ENCODE measurements at regions not wholly inside any gene's neighbourhood (a gene's known extent, or its start where the extent isn't known, plus 50 kb on each side); places are given as distances from the start of the nearest gene placed in this dataset.

DNA sequence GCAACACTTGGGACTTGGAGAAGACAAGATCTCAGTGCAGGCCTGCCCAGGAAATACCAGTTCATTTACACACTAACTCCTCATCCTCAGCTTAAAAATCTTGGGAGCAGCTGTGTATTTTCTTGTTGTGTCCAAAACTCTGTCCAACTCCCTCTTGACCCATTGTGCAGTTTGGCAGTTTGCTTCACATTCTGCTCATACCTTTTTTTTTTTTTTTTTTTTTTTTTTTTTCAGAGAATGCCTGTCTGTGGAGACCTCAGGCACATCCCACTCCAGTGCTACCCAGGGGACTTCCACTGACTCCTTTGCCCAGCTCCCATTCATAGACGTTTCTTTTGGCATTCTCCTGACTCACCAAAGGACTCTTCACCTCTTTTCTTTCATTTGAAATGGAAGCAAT, 265.8 kb upstream of the TCF21 start (continued):
- TF ChIP-seq, protein P1, sequence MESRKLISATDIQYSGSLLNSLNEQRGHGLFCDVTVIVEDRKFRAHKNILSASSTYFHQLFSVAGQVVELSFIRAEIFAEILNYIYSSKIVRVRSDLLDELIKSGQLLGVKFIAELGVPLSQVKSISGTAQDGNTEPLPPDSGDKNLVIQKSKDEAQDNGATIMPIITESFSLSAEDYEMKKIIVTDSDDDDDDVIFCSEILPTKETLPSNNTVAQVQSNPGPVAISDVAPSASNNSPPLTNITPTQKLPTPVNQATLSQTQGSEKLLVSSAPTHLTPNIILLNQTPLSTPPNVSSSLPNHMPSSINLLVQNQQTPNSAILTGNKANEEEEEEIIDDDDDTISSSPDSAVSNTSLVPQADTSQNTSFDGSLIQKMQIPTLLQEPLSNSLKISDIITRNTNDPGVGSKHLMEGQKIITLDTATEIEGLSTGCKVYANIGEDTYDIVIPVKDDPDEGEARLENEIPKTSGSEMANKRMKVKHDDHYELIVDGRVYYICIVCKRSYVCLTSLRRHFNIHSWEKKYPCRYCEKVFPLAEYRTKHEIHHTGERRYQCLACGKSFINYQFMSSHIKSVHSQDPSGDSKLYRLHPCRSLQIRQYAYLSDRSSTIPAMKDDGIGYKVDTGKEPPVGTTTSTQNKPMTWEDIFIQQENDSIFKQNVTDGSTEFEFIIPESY (CRISPR knock-in tag; IDR thresholded peaks at IDR 0.05), result no peak
- TF ChIP-seq PCBP2 (optimal IDR thresholded peaks at IDR 0.05; ENCODE audit: low read depth, low read length, poor library complexity, severe bottlenecking), result no peak
- no peak for TF ChIP-seq SIX1 (CRISPR knock-in tag; IDR thresholded peaks at IDR 0.05; ENCODE audit: borderline replicate concordance)

DNA sequence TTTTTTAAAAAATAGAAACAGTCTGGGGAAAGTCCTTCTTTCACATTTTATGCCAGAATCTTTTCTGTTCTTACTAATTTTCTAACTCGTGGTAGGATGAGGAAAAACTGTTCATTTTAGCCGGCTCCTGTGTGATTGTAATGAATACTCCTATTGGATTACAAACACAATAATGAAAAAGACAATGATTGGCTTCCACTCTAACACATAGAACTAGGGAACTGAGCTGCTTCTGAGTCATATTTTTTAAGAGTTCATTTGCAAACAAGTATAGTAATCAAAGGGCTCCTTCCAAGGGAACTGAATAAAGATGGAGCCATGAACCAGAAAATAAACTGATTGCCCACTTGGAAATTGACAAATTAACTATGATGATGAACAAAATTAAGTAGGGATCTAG, 265.3 kb upstream of the TCF21 start:
- no peak overlapping the region for H3K27ac ChIP-seq (ENCODE audit: extremely low read length, insufficient read depth, low read length)
- H4K20me1 ChIP-seq (ENCODE audit: insufficient read depth, low read length), result no peaks in the 10 kb centered on the region
- H3K9ac ChIP-seq (ENCODE audit: insufficient read depth, low read depth, low read length), result no peak overlapping the region
- no peaks in the 10 kb centered on the region for H3K9me3 ChIP-seq (ENCODE audit: low read length)
- BruUV-seq (replicated peaks), result no TSS peak
- FAIRE-seq (no peak), DNase-seq (ENCODE audit: low spot score) (no peak), ATAC-seq (no peak)
- CTCF ChIA-PET (ENCODE audit: low intra/inter-chr PET ratio, low total read pairs), result no interaction called here
- H3K4me3 ChIP-seq (replicated peaks in 1 of 3; ENCODE audit: insufficient read depth in 1 of 3, low read depth in 2 of 3, low read length in 3 of 3), result no peak overlapping the region
- no peak overlapping the region for H2AFZ ChIP-seq (ENCODE audit: low read length)
- TF ChIP-seq MIER3 (CRISPR knock-in tag; IDR thresholded peaks at IDR 0.05; ENCODE audit: borderline replicate concordance) (no peak), RARG (CRISPR knock-in tag; IDR thresholded peaks at IDR 0.05; ENCODE audit: low read depth) (no peak), ZNF891 (CRISPR knock-in tag; IDR thresholded peaks at IDR 0.05) (no peak)
- TF ChIP-seq, protein P2, sequence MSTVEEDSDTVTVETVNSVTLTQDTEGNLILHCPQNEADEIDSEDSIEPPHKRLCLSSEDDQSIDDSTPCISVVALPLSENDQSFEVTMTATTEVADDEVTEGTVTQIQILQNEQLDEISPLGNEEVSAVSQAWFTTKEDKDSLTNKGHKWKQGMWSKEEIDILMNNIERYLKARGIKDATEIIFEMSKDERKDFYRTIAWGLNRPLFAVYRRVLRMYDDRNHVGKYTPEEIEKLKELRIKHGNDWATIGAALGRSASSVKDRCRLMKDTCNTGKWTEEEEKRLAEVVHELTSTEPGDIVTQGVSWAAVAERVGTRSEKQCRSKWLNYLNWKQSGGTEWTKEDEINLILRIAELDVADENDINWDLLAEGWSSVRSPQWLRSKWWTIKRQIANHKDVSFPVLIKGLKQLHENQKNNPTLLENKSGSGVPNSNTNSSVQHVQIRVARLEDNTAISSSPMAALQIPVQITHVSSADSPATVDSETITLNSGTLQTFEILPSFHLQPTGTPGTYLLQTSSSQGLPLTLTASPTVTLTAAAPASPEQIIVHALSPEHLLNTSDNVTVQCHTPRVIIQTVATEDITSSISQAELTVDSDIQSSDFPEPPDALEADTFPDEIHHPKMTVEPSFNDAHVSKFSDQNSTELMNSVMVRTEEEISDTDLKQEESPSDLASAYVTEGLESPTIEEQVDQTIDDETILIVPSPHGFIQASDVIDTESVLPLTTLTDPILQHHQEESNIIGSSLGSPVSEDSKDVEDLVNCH (CRISPR knock-in tag; IDR thresholded peaks at IDR 0.05), result no peak
- TF ChIP-seq, protein P3, sequence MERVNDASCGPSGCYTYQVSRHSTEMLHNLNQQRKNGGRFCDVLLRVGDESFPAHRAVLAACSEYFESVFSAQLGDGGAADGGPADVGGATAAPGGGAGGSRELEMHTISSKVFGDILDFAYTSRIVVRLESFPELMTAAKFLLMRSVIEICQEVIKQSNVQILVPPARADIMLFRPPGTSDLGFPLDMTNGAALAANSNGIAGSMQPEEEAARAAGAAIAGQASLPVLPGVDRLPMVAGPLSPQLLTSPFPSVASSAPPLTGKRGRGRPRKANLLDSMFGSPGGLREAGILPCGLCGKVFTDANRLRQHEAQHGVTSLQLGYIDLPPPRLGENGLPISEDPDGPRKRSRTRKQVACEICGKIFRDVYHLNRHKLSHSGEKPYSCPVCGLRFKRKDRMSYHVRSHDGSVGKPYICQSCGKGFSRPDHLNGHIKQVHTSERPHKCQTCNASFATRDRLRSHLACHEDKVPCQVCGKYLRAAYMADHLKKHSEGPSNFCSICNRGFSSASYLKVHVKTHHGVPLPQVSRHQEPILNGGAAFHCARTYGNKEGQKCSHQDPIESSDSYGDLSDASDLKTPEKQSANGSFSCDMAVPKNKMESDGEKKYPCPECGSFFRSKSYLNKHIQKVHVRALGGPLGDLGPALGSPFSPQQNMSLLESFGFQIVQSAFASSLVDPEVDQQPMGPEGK (CRISPR knock-in tag; IDR thresholded peaks at IDR 0.05), result no peak
- H3K27me3 ChIP-seq (ENCODE audit: control insufficient read depth in 1 of 2, insufficient read depth in 2 of 2, low read length in 2 of 2), result no peaks in the 10 kb centered on the region
- intact Hi-C loops (cut with micrococcal nuclease; ENCODE audit: unreplicated experiment) (no loop called here), in situ Hi-C loops (cut with HindIII; ENCODE audit: extremely low pct_ligation_motif_present, low pct_unique_long_range_greater_than_20kb) (no loop called here)
- H3K4me2 ChIP-seq (ENCODE audit: low read depth, low read length), result no peak overlapping the region
- no peaks in the 10 kb centered on the region for H3K79me2 ChIP-seq (ENCODE audit: insufficient read depth, low read length)
- 0% methylated on average over 2 of the region's 2 CpGs for WGBS (ENCODE audit: low lambda C conversion rate)
- POLR2A ChIA-PET, result no interaction called here
- no peaks in the 10 kb centered on the region for H3K36me3 ChIP-seq (replicated peaks in 1 of 2; ENCODE audit: control insufficient read depth in 1 of 2, insufficient read depth in 2 of 2, low read length in 2 of 2)
- no peaks in the 10 kb centered on the region for H3K4me1 ChIP-seq (ENCODE audit: insufficient read depth, low read length)
